Upper lobe of right lung (tissue), 1 donor: ENCODE measurements at regions not wholly inside any gene's neighbourhood (a gene's known extent, or its start where the extent isn't known, plus 50 kb on each side); places are given as distances from the start of the nearest gene placed in this dataset.

Source experiments
- ATAC-seq: fragments of 200-7000 bp; cut with Tn5 transposase; one replicate; pipeline ENCODE4 v1.9.1; 2020; ENCODE audit warnings: mild to moderate bottlenecking, moderate library complexity
- DNase-seq: peaks from one replicate; pipeline ENCODE4 v3.0.0-alpha.2; 2020
- H3K27ac ChIP-seq: fragments of 200-600 bp; one replicate; pipeline ENCODE4 v1.8.0; 2022
- H3K27me3 ChIP-seq: fragments of 200-600 bp; one replicate; pipeline ENCODE4 v1.8.0; 2022; ENCODE audit warnings: mild to moderate bottlenecking
- H3K36me3 ChIP-seq: fragments of 200-600 bp; one replicate; pipeline ENCODE4 v1.8.0; 2022
- H3K4me1 ChIP-seq: fragments of 200-600 bp; one replicate; pipeline ENCODE4 v1.8.0; 2022
- H3K4me3 ChIP-seq: fragments of 200-600 bp; one replicate; pipeline ENCODE4 v1.8.0; 2022; ENCODE audit warnings: mild to moderate bottlenecking
- H3K9me3 ChIP-seq: fragments of 200-600 bp; one replicate; pipeline ENCODE4 v1.8.0; 2022
- intact Hi-C: fragments of 100-400 bp; cut with DNase I; formaldehyde crosslinking; loops from one replicate; pipeline ENCODE4 v1.11.0; 2022
- TF ChIP-seq, protein P1 (sequence below): fragments of 200-600 bp; IDR thresholded peaks from one replicate; pipeline ENCODE4 v1.8.0; 2022; ENCODE audit warnings: antibody characterized with exemption
- donor health status: DM: no; HTN: yes; CAD: no; lungs with severe emphysema.

DNA sequence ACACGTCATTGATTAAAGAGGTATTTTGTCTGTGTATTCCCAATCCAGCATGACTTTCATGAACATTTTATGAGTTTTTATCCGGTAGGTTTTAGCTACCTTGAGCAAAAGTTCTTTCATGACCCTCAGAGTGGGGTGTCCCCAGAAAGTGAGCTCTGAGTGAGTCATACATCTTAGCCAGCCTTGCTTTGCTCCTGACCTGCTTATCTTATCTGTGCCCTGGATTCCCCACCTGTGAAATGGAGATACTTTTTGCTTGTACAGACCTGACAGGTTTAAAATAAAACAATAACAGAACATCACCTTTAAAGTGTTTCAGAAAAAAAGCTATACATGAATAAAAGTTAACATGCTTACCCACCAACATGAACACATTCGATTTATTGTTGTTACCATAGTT is 202.8 kb upstream of the SOX5 start:
- no peaks in the 10 kb centered on the region for H3K4me1 ChIP-seq
- no peak overlapping the region for H3K4me3 ChIP-seq
- DNase-seq (no peak), ATAC-seq (no peak)
- no peaks in the 10 kb centered on the region for H3K27me3 ChIP-seq
- no peaks in the 10 kb centered on the region for H3K36me3 ChIP-seq
- no peaks in the 10 kb centered on the region for H3K9me3 ChIP-seq
- intact Hi-C loops, result no loop called here
- TF ChIP-seq, protein P1, sequence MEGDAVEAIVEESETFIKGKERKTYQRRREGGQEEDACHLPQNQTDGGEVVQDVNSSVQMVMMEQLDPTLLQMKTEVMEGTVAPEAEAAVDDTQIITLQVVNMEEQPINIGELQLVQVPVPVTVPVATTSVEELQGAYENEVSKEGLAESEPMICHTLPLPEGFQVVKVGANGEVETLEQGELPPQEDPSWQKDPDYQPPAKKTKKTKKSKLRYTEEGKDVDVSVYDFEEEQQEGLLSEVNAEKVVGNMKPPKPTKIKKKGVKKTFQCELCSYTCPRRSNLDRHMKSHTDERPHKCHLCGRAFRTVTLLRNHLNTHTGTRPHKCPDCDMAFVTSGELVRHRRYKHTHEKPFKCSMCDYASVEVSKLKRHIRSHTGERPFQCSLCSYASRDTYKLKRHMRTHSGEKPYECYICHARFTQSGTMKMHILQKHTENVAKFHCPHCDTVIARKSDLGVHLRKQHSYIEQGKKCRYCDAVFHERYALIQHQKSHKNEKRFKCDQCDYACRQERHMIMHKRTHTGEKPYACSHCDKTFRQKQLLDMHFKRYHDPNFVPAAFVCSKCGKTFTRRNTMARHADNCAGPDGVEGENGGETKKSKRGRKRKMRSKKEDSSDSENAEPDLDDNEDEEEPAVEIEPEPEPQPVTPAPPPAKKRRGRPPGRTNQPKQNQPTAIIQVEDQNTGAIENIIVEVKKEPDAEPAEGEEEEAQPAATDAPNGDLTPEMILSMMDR, result no peak
- no peak overlapping the region for H3K27ac ChIP-seq

DNA sequence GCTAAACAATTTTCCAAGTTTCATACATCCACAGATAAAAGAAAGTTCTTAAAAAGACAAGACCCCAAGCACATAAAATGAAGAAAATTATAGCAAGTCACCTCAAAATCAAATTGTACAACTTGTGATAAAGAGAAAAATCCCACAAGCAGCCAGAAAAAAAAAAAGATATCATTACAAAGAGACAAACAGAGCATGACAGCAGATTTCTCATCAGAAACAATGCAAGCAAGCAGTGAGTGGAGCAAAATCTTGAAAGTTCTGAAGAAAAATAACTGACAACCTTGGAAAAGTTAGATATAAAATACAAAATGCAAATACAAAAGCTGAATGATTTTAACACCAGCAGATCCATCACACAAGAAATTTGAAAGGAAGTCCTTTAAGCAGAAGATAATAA is 194.5 kb upstream of the SOX5 start:
- H3K4me1 ChIP-seq, result no peaks in the 10 kb centered on the region
- DNase-seq (no peak), ATAC-seq (no peak)
- no peaks in the 10 kb centered on the region for H3K27me3 ChIP-seq
- no peak overlapping the region for H3K27ac ChIP-seq
- no peaks in the 10 kb centered on the region for H3K9me3 ChIP-seq
- intact Hi-C loops, result no loop called here
- no peaks in the 10 kb centered on the region for H3K36me3 ChIP-seq
- H3K4me3 ChIP-seq, result no peak overlapping the region
- TF ChIP-seq, protein P1, result no peak

DNA sequence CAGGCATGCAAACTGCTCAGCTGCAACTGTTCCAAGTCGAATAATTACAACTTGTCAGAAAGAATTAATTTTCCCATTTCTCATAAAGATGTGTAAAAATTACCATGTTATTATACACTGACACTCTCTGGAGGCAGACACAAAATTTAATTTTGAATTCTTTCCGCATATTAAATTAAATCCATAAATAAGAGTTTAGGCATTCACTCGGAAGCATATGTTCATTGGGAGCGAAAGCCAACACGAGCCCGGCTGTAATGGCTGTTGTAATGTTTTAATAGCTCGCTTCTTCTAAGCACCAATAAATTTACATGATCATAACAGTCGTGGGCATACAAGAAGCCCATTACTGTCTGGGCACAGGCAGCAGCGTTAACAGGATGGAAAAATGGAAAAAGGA is 189.6 kb upstream of the SOX5 start:
- Histone ChIP-seq H3K4me3 (no peak overlapping the region), H3K4me1 (no peaks in the 10 kb centered on the region), H3K9me3 (no peaks in the 10 kb centered on the region), H3K27ac (no peak overlapping the region), H3K36me3 (no peaks in the 10 kb centered on the region), H3K27me3 (no peaks in the 10 kb centered on the region)
- DNase-seq (no peak), ATAC-seq (no peak)
- TF ChIP-seq, protein P1, result no peak
- intact Hi-C loops, result no loop called here

DNA sequence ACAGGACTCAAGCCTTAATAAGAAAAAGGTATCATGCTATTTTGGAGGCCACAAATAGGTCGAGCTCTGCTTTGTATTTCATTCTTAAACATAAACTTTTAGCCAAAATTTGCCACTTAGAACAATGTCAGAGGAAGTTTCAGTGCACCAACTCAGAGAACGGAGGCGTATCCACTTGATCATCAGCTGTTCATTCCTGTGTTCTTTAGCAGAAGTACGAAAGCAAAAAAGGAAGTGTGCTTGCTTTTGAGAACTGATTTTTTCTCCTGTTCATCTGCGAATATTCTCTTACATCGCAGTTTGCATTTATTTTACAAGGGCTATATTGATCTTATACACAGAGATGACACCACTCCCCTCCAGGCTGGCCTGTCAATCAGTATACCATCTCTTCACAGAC is 188.6 kb upstream of the SOX5 start:
- Histone ChIP-seq H3K27me3 (no peaks in the 10 kb centered on the region), H3K36me3 (no peaks in the 10 kb centered on the region), H3K9me3 (no peaks in the 10 kb centered on the region), H3K27ac (no peak overlapping the region), H3K4me3 (no peak overlapping the region), H3K4me1 (no peaks in the 10 kb centered on the region)
- intact Hi-C loops, result no loop called here
- DNase-seq (no peak), ATAC-seq (no peak)
- TF ChIP-seq, protein P1, result no peak

DNA sequence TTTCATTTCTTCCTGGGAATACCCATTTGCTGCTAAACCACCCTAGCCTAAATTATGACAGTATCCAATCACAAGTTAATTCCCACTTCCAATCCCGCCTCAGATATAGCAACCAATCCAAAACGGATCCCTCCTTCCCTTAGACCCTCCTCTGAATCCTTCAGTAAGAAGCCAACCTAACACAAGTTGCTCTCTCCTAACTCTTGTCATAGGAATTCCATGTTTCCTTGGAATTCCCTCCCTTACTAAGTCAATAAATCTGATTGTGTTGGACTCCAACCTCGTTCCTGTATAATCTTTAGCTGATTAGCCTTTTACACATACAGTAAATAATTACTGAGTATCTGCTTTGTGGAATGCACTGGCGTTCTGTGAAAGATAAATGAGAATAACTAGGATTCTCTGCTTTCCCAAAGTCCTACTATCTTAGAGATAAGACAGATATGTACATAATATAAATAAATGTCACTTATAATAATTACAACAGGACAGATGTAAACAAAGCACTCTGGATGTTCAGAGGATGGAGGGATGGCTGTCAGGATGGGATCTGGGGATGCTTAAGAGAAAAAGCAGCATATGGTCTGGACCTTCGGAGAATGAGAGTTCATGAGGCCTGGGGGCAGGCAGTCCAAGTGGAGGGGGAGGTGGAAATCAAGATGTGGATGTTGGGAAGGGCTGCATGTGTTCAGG is 185.8 kb upstream of the SOX5 start:
- DNase-seq (no peak), ATAC-seq (no peak)
- Histone ChIP-seq H3K4me3 (no peak overlapping the region), H3K4me1 (no peaks in the 10 kb centered on the region), H3K9me3 (no peaks in the 10 kb centered on the region), H3K27me3 (no peaks in the 10 kb centered on the region), H3K36me3 (no peaks in the 10 kb centered on the region), H3K27ac (no peak overlapping the region)
- TF ChIP-seq, protein P1, result no peak
- intact Hi-C loops, result no loop called here

DNA sequence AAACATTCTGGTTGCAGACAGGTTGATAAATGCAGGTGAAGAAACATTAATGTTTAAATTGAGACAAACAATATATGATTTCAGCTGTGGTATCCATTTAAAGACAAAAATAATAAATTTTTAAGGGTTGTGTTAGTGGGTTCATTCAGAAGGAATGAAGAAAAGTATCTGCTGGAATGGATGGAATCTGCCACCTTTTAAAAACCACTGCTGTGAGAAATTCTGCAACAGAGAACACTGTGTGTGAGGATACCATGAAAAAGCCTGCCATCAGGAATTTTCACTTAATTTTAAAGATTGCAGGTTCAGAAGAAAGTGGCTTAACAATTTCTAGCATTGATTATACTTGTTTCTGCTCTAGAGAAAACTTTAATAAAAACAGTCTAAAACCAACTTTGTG is 184.6 kb upstream of the SOX5 start:
- no peaks in the 10 kb centered on the region for H3K4me1 ChIP-seq
- no peak overlapping the region for H3K27ac ChIP-seq
- DNase-seq (no peak), ATAC-seq (no peak)
- no peaks in the 10 kb centered on the region for H3K27me3 ChIP-seq
- no peak overlapping the region for H3K4me3 ChIP-seq
- TF ChIP-seq, protein P1, result no peak
- H3K9me3 ChIP-seq, result no peaks in the 10 kb centered on the region
- no peaks in the 10 kb centered on the region for H3K36me3 ChIP-seq
- intact Hi-C loops, result no loop called here
